K562 (cell line): ENCODE measurements at regions not wholly inside any gene's neighbourhood (a gene's known extent, or its start where the extent isn't known, plus 50 kb on each side); places are given as distances from the start of the nearest gene placed in this dataset.
A peak's percentile ranks its signal among the peaks of the same experiment; 100 is the strongest.

Experiments used
- ATAC-seq: fragments of 200-7000 bp; cut with Tn5 transposase; 3 replicates; pipeline ENCODE4 v1.9.1; 2020; ENCODE audit warnings: moderate library complexity
- BruUV-seq: library from RNA; stranded (reverse); fragments of 400-500 nt; replicated peaks from 2 replicates; lab custom pipeline; 2021; lab: Mats Ljungman, UMichigan
- CTCF ChIA-PET: fragments of 300-600 bp; formaldehyde crosslinking; extraction: SDS; loops from one replicate; lab custom pipeline; 2021; ENCODE audit warnings: low intra/inter-chr PET ratio; lab: Yijun Ruan, JAX
- POLR2A ChIA-PET: fragments of 300-600, 350-650 bp; sonication (Branson Sonifier 250); formaldehyde crosslinking; extraction: SDS; loops from one replicate; lab custom pipeline; 2021; ENCODE audit warnings: antibody characterized with exemption, inconsistent platforms; lab: Yijun Ruan, JAX
- DNase-seq, 4 experiments: peaks; one replicate each; pipeline versions ENCODE4 v3.0.0 to v3.0.0-alpha.2; 2011 to 2018; ENCODE audit warnings: low spot score in 3 of 4, mixed read lengths in 3 of 4; ENCODE audit errors: extremely low read depth in 1 of 4
- FAIRE-seq: peaks from 2 replicates; lab custom pipeline; 2011; peaks lifted over from hg19 to GRCh38; lab: Jason Lieb, UNC
- H2AFZ ChIP-seq: 2 replicates; pipeline ENCODE4 v1.6.0; 2011; ENCODE audit warnings: low read depth, low read length, control low read depth, inconsistent platforms
- H3K27ac ChIP-seq: fragments of 200-600 bp; 3 replicates; pipeline ENCODE4 v1.8.0; 2011; ENCODE audit warnings: low read depth, mild to moderate bottlenecking, control low read depth, inconsistent platforms, low read length, moderate library complexity, mixed read lengths; ENCODE audit errors: extremely low read depth
- H3K27me3 ChIP-seq, 2 experiments: fragments of 300-600 bp in 1 of 2; 2 replicates in 1 of 2; 3 replicates in 1 of 2; pipeline versions ENCODE4 v1.6.0 to v1.8.0; 2011; ENCODE audit warnings: inconsistent platforms in 2 of 2, low read length in 2 of 2, mild to moderate bottlenecking in 1 of 2, mixed read lengths in 1 of 2, moderate library complexity in 1 of 2; ENCODE audit not compliant: control insufficient read depth in 2 of 2, insufficient read depth in 2 of 2
- H3K36me3 ChIP-seq: fragments of 300-600 bp; 3 replicates; pipeline ENCODE4 v1.8.0; 2011; ENCODE audit warnings: mild to moderate bottlenecking, low read length, inconsistent platforms; ENCODE audit not compliant: control insufficient read depth, insufficient read depth
- H3K4me1 ChIP-seq, 2 experiments: fragments of 200-600 bp in 1 of 2; replicated peaks in 1 of 2; 2 replicates in 1 of 2; 3 replicates in 1 of 2; pipeline versions ENCODE4 v1.5.1 to v1.8.0; 2011; ENCODE audit warnings: inconsistent platforms in 2 of 2, low read length in 2 of 2, mild to moderate bottlenecking in 1 of 2, mixed read lengths in 1 of 2, moderate library complexity in 1 of 2; ENCODE audit not compliant: control insufficient read depth in 2 of 2, insufficient read depth in 2 of 2
- H3K4me2 ChIP-seq: 2 replicates; pipeline ENCODE4 v1.6.1; 2011; ENCODE audit warnings: low read length, control low read depth, inconsistent platforms, mixed read lengths; ENCODE audit not compliant: insufficient read depth
- H3K4me3 ChIP-seq: fragments of 200-600 bp; sonication (generic), shearing (Covaris generic); 2 replicates; pipeline ENCODE4 v1.5.1; 2016; ENCODE audit warnings: control low read depth, inconsistent platforms
- H3K79me2 ChIP-seq: fragments of 200-600 bp; 3 replicates; pipeline ENCODE4 v1.8.0; 2011; ENCODE audit warnings: low read length, inconsistent platforms; ENCODE audit not compliant: control insufficient read depth, insufficient read depth
- H3K9ac ChIP-seq, 2 experiments: 2 replicates each; pipeline versions ENCODE4 v1.6.0 to v1.6.1; 2011; ENCODE audit warnings: low read depth in 2 of 2, low read length in 2 of 2, control low read depth in 1 of 2, inconsistent platforms in 1 of 2, mild to moderate bottlenecking in 1 of 2, mixed read lengths in 1 of 2; ENCODE audit not compliant: insufficient read depth in 1 of 2
- H3K9me1 ChIP-seq: one replicate; pipeline ENCODE4 v1.6.0; 2011; ENCODE audit warnings: inconsistent platforms, mild to moderate bottlenecking, low read length, moderate library complexity; ENCODE audit not compliant: control insufficient read depth, insufficient read depth
- H3K9me3 ChIP-seq: replicated peaks from 2 replicates; pipeline ENCODE4 v1.5.1; 2011; ENCODE audit warnings: low read depth, low read length, inconsistent platforms; ENCODE audit not compliant: control insufficient read depth, insufficient read depth
- H4K20me1 ChIP-seq: replicated peaks from 2 replicates; pipeline ENCODE4 v1.6.1; 2011; ENCODE audit warnings: low read length, inconsistent platforms, mixed read lengths; ENCODE audit not compliant: control insufficient read depth, insufficient read depth
- ADNP ChIP-seq: fragments of 200-800 bp; sonication (Bioruptor generic); IDR thresholded peaks from 2 replicates; pipeline ENCODE4 v1.6.1; 2016; ENCODE audit warnings: missing genetic modification characterization, missing compliant biosample characterization
- MEIS2 ChIP-seq: fragments of 450-650 bp; IDR thresholded peaks from 2 replicates; pipeline ENCODE4 v1.6.1; 2014; ENCODE audit warnings: mild to moderate bottlenecking; ENCODE audit not compliant: partially characterized antibody
- NFXL1 ChIP-seq: fragments of 450-650 bp; formaldehyde crosslinking; IDR thresholded peaks from 2 replicates; pipeline ENCODE4 v1.4.0; 2021; ENCODE audit warnings: mild to moderate bottlenecking
- PHB ChIP-seq: fragments of 250-450 bp; sonication (Bioruptor Pico); IDR thresholded peaks from 2 replicates; pipeline ENCODE4 v1.5.0; 2021
- RBM25 ChIP-seq: fragments of 200-400 bp; formaldehyde crosslinking; IDR thresholded peaks from 2 replicates; pipeline ENCODE4 v1.6.1; 2018; ENCODE audit warnings: low read length, low read depth, moderate library complexity; ENCODE audit not compliant: severe bottlenecking
- SNIP1 ChIP-seq: fragments of 450-650 bp; IDR thresholded peaks from 2 replicates; pipeline ENCODE4 v1.7.1; 2017; ENCODE audit warnings: low read depth, mild to moderate bottlenecking
- TCF15 ChIP-seq: fragments of 250-450 bp; sonication (Bioruptor Pico); IDR thresholded peaks from 2 replicates; pipeline ENCODE4 v1.8.0; 2022; ENCODE audit warnings: moderate library complexity, mild to moderate bottlenecking, inconsistent platforms
- THAP7 ChIP-seq: fragments of 250-450 bp; sonication (Bioruptor Pico); IDR thresholded peaks from 2 replicates; pipeline ENCODE4 v1.5.0; 2021
- ZC3H4 ChIP-seq: sonication (generic); formaldehyde crosslinking; IDR thresholded peaks from 2 replicates; pipeline ENCODE4 v1.9.0; 2021; ENCODE audit warnings: missing genetic modification reagents, borderline replicate concordance
- ZNF212 ChIP-seq: fragments of 450-650 bp; formaldehyde crosslinking; IDR thresholded peaks from 2 replicates; pipeline ENCODE4 v1.4.0; 2020; ENCODE audit warnings: mild to moderate bottlenecking
- ZNF584 ChIP-seq: fragments of 200-800 bp; sonication (Bioruptor generic); IDR thresholded peaks from 2 replicates; pipeline ENCODE4 v1.6.1; 2016; ENCODE audit warnings: low read depth, mild to moderate bottlenecking, missing genetic modification characterization, missing compliant biosample characterization
- ZNF696 ChIP-seq: fragments of 250-450 bp; sonication (Bioruptor Pico); conservative IDR thresholded peaks from 2 replicates; pipeline ENCODE4 v1.4.0; 2020; ENCODE audit warnings: mild to moderate bottlenecking, moderate library complexity
- ZNF778 ChIP-seq: fragments of 450-650 bp; formaldehyde crosslinking; IDR thresholded peaks from 2 replicates; pipeline ENCODE4 v1.4.0; 2020; ENCODE audit warnings: mild to moderate bottlenecking, moderate library complexity
- WGBS: fragments of 100-300 bp; shearing (Covaris generic); methylation state at CpG from one replicate; pipeline ENCODE4 v1.1.6; 2016; ENCODE audit warnings: low coverage, mixed read lengths; ENCODE audit not compliant: insufficient coverage; ENCODE audit errors: missing lambda C conversion rate; 5-methylcytosine and 5-hydroxymethylcytosine counted together
- in situ Hi-C: fragments of 300-500 bp; cut with MboI; formaldehyde crosslinking; loops from 4 replicates; pipeline ENCODE4 v1.15.0; 2018; ENCODE audit warnings: inconsistent platforms, mixed read lengths
- intact Hi-C: fragments of 100-400 bp; cut with micrococcal nuclease; formaldehyde crosslinking; loops from 2 replicates; pipeline ENCODE4 v1.14.2; 2022

GRCh38 chr5:12840972-12841371 is 936.7 kb upstream of the CTNND2 start:
- DNase-seq (no peak), FAIRE-seq (no peak)
- intact Hi-C loops (no loop called here), in situ Hi-C loops (no loop called here)
- Histone ChIP-seq H3K4me3 (no peak overlapping the region), H3K4me1 (no peaks in the 10 kb centered on the region), H3K27ac (no peak overlapping the region), H3K9me3 (no peaks in the 10 kb centered on the region; the same call in none of the 2 replicates), H4K20me1 (no peaks in the 10 kb centered on the region), H3K27me3 (no peaks in the 10 kb centered on the region), H3K79me2 (no peaks in the 10 kb centered on the region), H3K4me2 (no peak overlapping the region)
- no TSS peak for BruUV-seq
- WGBS, result 2% methylated on average over 4 of the region's 4 CpGs
- TF ChIP-seq ZNF778 (CRISPR knock-in tag), result no peak
- TF ChIP-seq MEIS2, result peak; percentile 2
- TF ChIP-seq, all 486 proteins: peak for 1
- H3K9me1 ChIP-seq, result no peaks in the 10 kb centered on the region
- no peaks in the 10 kb centered on the region for H3K36me3 ChIP-seq
- no peak overlapping the region for H2AFZ ChIP-seq
- CTCF ChIA-PET, result no interaction called here
- ATAC-seq, result no peak
- no peak overlapping the region for H3K9ac ChIP-seq
- POLR2A ChIA-PET, result no interaction called here

GRCh38 chr5:12837592-12837991 is 933.3 kb upstream of the CTNND2 start:
- Histone ChIP-seq H3K4me2 (no peak overlapping the region), H3K27ac (no peak overlapping the region), H4K20me1 (no peaks in the 10 kb centered on the region), H2AFZ (no peak overlapping the region), H3K79me2 (no peaks in the 10 kb centered on the region), H3K27me3 (no peaks in the 10 kb centered on the region), H3K9me3 (no peaks in the 10 kb centered on the region)
- DNase-seq (no peak), ATAC-seq (no peak)
- CTCF ChIA-PET, result no interaction called here
- TF ChIP-seq ZNF584 (CRISPR knock-in tag), result no peak
- no peak for TF ChIP-seq THAP7 (CRISPR knock-in tag)
- no peak for TF ChIP-seq ZNF212 (CRISPR knock-in tag)
- no peak for TF ChIP-seq SNIP1
- no peak for TF ChIP-seq ADNP (tag)
- no peak for TF ChIP-seq ZNF696 (CRISPR knock-in tag)
- TF ChIP-seq NFXL1 (CRISPR knock-in tag), result no peak
- TF ChIP-seq RBM25, result no peak
- no peak for TF ChIP-seq TCF15 (CRISPR knock-in tag)
- TF ChIP-seq PHB, result no peak
- TF ChIP-seq ZC3H4 (CRISPR knock-in tag), result no peak
- TF ChIP-seq, all 486 proteins: peak for 0
- intact Hi-C loops, result no loop called here
- H3K9me1 ChIP-seq, result no peaks in the 10 kb centered on the region
- in situ Hi-C loops, result no loop called here
- no peak for FAIRE-seq
- H3K36me3 ChIP-seq, result no peaks in the 10 kb centered on the region
- H3K9ac ChIP-seq, result no peak overlapping the region
- POLR2A ChIA-PET, result no interaction called here
- BruUV-seq, result no TSS peak
- WGBS, result 20% methylated on average over 5 of the region's 5 CpGs
- H3K4me1 ChIP-seq, result no peaks in the 10 kb centered on the region
- H3K4me3 ChIP-seq, result no peak overlapping the region
